Body of pancreas (tissue), 4 donors: ENCODE measurements at regions not wholly inside any gene's neighbourhood (a gene's known extent, or its start where the extent isn't known, plus 50 kb on each side); places are given as distances from the start of the nearest gene placed in this dataset.

ENCODE experiments used
- POLR2A ChIP-seq, 3 donors: fragments of 450-650 bp; IDR thresholded peaks; one replicate each; pipeline ENCODE4 v1.6.1; 2016; ENCODE audit warnings: antibody characterized with exemption in 3 of 3, mild to moderate bottlenecking in 2 of 3
- TF ChIP-seq, protein P1 (sequence below), 7 experiments: fragments of 450-650 bp in 4 of 7; fragments of 200-600 bp in 3 of 7; sonication (generic) in 3 of 7; IDR thresholded peaks; one replicate each; pipeline ENCODE4 v1.5.1; 2016 to 2019; ENCODE audit warnings: antibody characterized with exemption in 7 of 7

- TF ChIP-seq POLR2A (IDR thresholded peaks at IDR 0.05), result no peak
- TF ChIP-seq, protein P1, sequence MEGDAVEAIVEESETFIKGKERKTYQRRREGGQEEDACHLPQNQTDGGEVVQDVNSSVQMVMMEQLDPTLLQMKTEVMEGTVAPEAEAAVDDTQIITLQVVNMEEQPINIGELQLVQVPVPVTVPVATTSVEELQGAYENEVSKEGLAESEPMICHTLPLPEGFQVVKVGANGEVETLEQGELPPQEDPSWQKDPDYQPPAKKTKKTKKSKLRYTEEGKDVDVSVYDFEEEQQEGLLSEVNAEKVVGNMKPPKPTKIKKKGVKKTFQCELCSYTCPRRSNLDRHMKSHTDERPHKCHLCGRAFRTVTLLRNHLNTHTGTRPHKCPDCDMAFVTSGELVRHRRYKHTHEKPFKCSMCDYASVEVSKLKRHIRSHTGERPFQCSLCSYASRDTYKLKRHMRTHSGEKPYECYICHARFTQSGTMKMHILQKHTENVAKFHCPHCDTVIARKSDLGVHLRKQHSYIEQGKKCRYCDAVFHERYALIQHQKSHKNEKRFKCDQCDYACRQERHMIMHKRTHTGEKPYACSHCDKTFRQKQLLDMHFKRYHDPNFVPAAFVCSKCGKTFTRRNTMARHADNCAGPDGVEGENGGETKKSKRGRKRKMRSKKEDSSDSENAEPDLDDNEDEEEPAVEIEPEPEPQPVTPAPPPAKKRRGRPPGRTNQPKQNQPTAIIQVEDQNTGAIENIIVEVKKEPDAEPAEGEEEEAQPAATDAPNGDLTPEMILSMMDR (IDR thresholded peaks at IDR 0.05), result no peak
Observed at GRCh38 chr16:21339941-21340340, 61.9 kb upstream of the CRYM start.
